Calu3 (cell line): ENCODE measurements at regions not wholly inside any gene's neighbourhood (a gene's known extent, or its start where the extent isn't known, plus 50 kb on each side); places are given as distances from the start of the nearest gene placed in this dataset.

Source experiments
- BruUV-seq: library from RNA; stranded (reverse); fragments of 400-500 nt; replicated peaks from 2 replicates; lab custom pipeline; 2021; lab: Mats Ljungman, UMichigan
- CTCF ChIA-PET: fragments of 300-600 bp; sonication (Branson Sonifier 250); formaldehyde crosslinking; loops from one replicate; lab custom pipeline; 2022; ENCODE audit warnings: antibody characterized with exemption; lab: Charles Lee
- DNase-seq: peaks from one replicate; pipeline ENCODE4 v3.0.0; 2022
- H3K27ac Mint-ChIP-seq: one replicate; pipeline ENCODE4 v1.8.0; 2022; ENCODE audit warnings: mixed read lengths; ENCODE audit not compliant: unreplicated experiment
- H3K27me3 Mint-ChIP-seq: one replicate; pipeline ENCODE4 v1.8.0; 2022; ENCODE audit warnings: mixed read lengths; ENCODE audit not compliant: unreplicated experiment
- H3K36me3 Mint-ChIP-seq: one replicate; pipeline ENCODE4 v1.8.0; 2022; ENCODE audit warnings: mild to moderate bottlenecking, moderate library complexity, mixed read lengths; ENCODE audit not compliant: insufficient read depth, unreplicated experiment
- H3K4me1 Mint-ChIP-seq: one replicate; pipeline ENCODE4 v1.8.0; 2022; ENCODE audit warnings: mild to moderate bottlenecking, low read depth, mixed read lengths; ENCODE audit not compliant: unreplicated experiment
- H3K4me3 Mint-ChIP-seq: one replicate; pipeline ENCODE4 v1.8.0; 2022; ENCODE audit warnings: mild to moderate bottlenecking, low read depth, moderate library complexity, mixed read lengths; ENCODE audit not compliant: unreplicated experiment
- H3K9me3 Mint-ChIP-seq: one replicate; pipeline ENCODE4 v1.8.0; 2022; ENCODE audit warnings: low read depth, mixed read lengths; ENCODE audit not compliant: unreplicated experiment
- CTCF ChIP-seq: fragments of 200-600 bp; IDR thresholded peaks from one replicate; pipeline ENCODE4 v1.8.0; 2022; ENCODE audit warnings: antibody characterized with exemption; ENCODE audit not compliant: unreplicated experiment
- intact Hi-C: fragments of 100-400 bp; cut with micrococcal nuclease; formaldehyde crosslinking; loops from one replicate; pipeline ENCODE4 v1.10.0; 2022; ENCODE audit not compliant: unreplicated experiment

GRCh38 chr5:86814315-86814714 lies 196.6 kb downstream of the COX7C start:
- no peaks in the 10 kb centered on the region for H3K27me3 Mint-ChIP-seq
- no peaks in the 10 kb centered on the region for H3K36me3 Mint-ChIP-seq
- H3K27ac Mint-ChIP-seq: no peak overlapping the region
- intact Hi-C loops: no loop called here
- no peak overlapping the region for H3K4me3 Mint-ChIP-seq
- H3K4me1 Mint-ChIP-seq: no peaks in the 10 kb centered on the region
- H3K9me3 Mint-ChIP-seq: peaks cover 3% of the 10 kb centered on the region
- no peak for DNase-seq
- TF ChIP-seq CTCF: no peak
- BruUV-seq: no TSS peak
- CTCF ChIA-PET: no interaction called here

GRCh38 chr5:86814907-86815306 lies 197.2 kb downstream of the COX7C start:
- BruUV-seq: no TSS peak
- no peak for TF ChIP-seq CTCF
- peaks cover 3% of the 10 kb centered on the region for H3K9me3 Mint-ChIP-seq
- H3K4me3 Mint-ChIP-seq: no peak overlapping the region
- H3K36me3 Mint-ChIP-seq: no peaks in the 10 kb centered on the region
- intact Hi-C loops: no loop called here
- no peaks in the 10 kb centered on the region for H3K27me3 Mint-ChIP-seq
- CTCF ChIA-PET: interaction anchor here (0.5 kb wide), 1 partner anchor 1654 kb away, joined by 3 read pairs; no protein-coding TSS in a partner anchor
- H3K27ac Mint-ChIP-seq: no peak overlapping the region
- no peaks in the 10 kb centered on the region for H3K4me1 Mint-ChIP-seq
- no peak for DNase-seq

GRCh38 chr5:86824637-86825036 lies 206.9 kb downstream of the COX7C start:
- Mint-ChIP-seq H3K36me3 (no peaks in the 10 kb centered on the region), H3K27me3 (no peaks in the 10 kb centered on the region), H3K27ac (no peak overlapping the region), H3K4me3 (no peak overlapping the region), H3K4me1 (no peaks in the 10 kb centered on the region), H3K9me3 (no peaks in the 10 kb centered on the region)
- no TSS peak for BruUV-seq
- intact Hi-C loops: no loop called here
- TF ChIP-seq CTCF: no peak
- no peak for DNase-seq
- CTCF ChIA-PET: no interaction called here

- no TSS peak for BruUV-seq
- no peak overlapping the region for H3K27ac Mint-ChIP-seq
- no peaks in the 10 kb centered on the region for H3K9me3 Mint-ChIP-seq
- intact Hi-C loops: no loop called here
- no peaks in the 10 kb centered on the region for H3K27me3 Mint-ChIP-seq
- no peak overlapping the region for H3K4me3 Mint-ChIP-seq
- no peak for DNase-seq
- no peak for TF ChIP-seq CTCF
- H3K4me1 Mint-ChIP-seq: no peaks in the 10 kb centered on the region
- CTCF ChIA-PET: no interaction called here
- no peaks in the 10 kb centered on the region for H3K36me3 Mint-ChIP-seq
These were observed 213.4 kb downstream of the COX7C start for GRCh38 chr5:86831128-86831527.
